ENCODE measurements at regions not wholly inside any gene's neighbourhood (a gene's known extent, or its start where the extent isn't known, plus 50 kb on each side); places are given as distances from the start of the nearest gene placed in this dataset.
"Not testable (repeated sequence)": the region's sequence is repeated elsewhere in the genome, so short reads cannot be mapped to it uniquely, and the experiment has no call there.

DNA sequence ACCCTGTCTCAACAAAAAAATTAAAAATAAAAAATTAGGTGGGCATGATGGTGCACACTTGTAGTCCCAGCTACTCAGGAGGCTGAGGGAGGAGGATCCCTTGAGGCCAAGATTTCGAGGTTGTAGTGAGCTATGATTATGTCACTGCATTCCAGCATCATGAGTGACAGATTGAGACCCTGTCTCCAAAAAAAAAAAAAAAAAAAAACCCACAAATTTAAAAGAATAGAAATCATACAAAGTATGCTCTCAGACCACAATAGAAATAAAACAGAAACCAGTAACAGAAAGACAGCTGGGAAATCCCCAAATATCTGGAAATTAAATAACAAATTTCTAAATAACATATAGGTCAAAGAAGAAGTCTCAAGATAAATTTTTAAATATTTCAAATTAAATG lies 81.0 kb upstream of the HUWE1 start:
- FAIRE-seq: no peak
- H3K4me3 ChIP-seq: no peak overlapping the region
- POLR2A ChIA-PET: no interaction called here
- H3K4me1 ChIP-seq: no peaks in the 10 kb centered on the region
- no peak overlapping the region for H3K27ac ChIP-seq
- no peaks in the 10 kb centered on the region for H3K9me3 ChIP-seq
- WGBS (ENCODE audit: missing lambda C conversion rate): 0% methylated on average over 1 of the region's 1 CpG
- CTCF ChIA-PET: no interaction called here
- H3K4me2 ChIP-seq: no peak overlapping the region
- TF ChIP-seq HEYL (CRISPR knock-in tag; IDR thresholded peaks at IDR 0.05) (no peak), CEBPB (IDR thresholded peaks at IDR 0.05) (no peak), RCOR1 (IDR thresholded peaks at IDR 0.05; ENCODE audit: low read depth, low read length) (no peak), MYC (IDR thresholded peaks at IDR 0.05; ENCODE audit: borderline replicate concordance, low read length) (no peak), HOXA7 (CRISPR knock-in tag; IDR thresholded peaks at IDR 0.05) (no peak), TP53 (CRISPR knock-in tag; IDR thresholded peaks at IDR 0.05) (no peak), RARB (CRISPR knock-in tag; IDR thresholded peaks at IDR 0.05) (no peak), JUNB (IDR thresholded peaks at IDR 0.05) (no peak), PHF8 (IDR thresholded peaks at IDR 0.05; ENCODE audit: borderline replicate concordance, low read depth) (no peak), FOXS1 (CRISPR knock-in tag; IDR thresholded peaks at IDR 0.05) (no peak), EHF (CRISPR knock-in tag; IDR thresholded peaks at IDR 0.05) (no peak), RAD21 (conservative IDR thresholded peaks at IDR 0.05 in 1 of 2, IDR thresholded peaks at IDR 0.05 in 1 of 2) (no peak)
- TF ChIP-seq, protein P1, sequence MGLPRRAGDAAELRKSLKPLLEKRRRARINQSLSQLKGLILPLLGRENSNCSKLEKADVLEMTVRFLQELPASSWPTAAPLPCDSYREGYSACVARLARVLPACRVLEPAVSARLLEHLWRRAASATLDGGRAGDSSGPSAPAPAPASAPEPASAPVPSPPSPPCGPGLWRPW (IDR thresholded peaks at IDR 0.05): no peak
- TF ChIP-seq, protein P2, sequence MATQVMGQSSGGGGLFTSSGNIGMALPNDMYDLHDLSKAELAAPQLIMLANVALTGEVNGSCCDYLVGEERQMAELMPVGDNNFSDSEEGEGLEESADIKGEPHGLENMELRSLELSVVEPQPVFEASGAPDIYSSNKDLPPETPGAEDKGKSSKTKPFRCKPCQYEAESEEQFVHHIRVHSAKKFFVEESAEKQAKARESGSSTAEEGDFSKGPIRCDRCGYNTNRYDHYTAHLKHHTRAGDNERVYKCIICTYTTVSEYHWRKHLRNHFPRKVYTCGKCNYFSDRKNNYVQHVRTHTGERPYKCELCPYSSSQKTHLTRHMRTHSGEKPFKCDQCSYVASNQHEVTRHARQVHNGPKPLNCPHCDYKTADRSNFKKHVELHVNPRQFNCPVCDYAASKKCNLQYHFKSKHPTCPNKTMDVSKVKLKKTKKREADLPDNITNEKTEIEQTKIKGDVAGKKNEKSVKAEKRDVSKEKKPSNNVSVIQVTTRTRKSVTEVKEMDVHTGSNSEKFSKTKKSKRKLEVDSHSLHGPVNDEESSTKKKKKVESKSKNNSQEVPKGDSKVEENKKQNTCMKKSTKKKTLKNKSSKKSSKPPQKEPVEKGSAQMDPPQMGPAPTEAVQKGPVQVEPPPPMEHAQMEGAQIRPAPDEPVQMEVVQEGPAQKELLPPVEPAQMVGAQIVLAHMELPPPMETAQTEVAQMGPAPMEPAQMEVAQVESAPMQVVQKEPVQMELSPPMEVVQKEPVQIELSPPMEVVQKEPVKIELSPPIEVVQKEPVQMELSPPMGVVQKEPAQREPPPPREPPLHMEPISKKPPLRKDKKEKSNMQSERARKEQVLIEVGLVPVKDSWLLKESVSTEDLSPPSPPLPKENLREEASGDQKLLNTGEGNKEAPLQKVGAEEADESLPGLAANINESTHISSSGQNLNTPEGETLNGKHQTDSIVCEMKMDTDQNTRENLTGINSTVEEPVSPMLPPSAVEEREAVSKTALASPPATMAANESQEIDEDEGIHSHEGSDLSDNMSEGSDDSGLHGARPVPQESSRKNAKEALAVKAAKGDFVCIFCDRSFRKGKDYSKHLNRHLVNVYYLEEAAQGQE (IDR thresholded peaks at IDR 0.05): no peak
- TF ChIP-seq, protein P3, sequence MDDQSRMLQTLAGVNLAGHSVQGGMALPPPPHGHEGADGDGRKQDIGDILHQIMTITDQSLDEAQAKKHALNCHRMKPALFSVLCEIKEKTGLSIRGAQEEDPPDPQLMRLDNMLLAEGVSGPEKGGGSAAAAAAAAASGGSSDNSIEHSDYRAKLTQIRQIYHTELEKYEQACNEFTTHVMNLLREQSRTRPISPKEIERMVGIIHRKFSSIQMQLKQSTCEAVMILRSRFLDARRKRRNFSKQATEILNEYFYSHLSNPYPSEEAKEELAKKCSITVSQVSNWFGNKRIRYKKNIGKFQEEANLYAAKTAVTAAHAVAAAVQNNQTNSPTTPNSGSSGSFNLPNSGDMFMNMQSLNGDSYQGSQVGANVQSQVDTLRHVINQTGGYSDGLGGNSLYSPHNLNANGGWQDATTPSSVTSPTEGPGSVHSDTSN (IDR thresholded peaks at IDR 0.05): no peak
- TF ChIP-seq, protein P4, sequence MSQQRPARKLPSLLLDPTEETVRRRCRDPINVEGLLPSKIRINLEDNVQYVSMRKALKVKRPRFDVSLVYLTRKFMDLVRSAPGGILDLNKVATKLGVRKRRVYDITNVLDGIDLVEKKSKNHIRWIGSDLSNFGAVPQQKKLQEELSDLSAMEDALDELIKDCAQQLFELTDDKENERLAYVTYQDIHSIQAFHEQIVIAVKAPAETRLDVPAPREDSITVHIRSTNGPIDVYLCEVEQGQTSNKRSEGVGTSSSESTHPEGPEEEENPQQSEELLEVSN (IDR thresholded peaks at IDR 0.05; ENCODE audit: borderline replicate concordance, low read depth): no peak
- TF ChIP-seq, protein P5, sequence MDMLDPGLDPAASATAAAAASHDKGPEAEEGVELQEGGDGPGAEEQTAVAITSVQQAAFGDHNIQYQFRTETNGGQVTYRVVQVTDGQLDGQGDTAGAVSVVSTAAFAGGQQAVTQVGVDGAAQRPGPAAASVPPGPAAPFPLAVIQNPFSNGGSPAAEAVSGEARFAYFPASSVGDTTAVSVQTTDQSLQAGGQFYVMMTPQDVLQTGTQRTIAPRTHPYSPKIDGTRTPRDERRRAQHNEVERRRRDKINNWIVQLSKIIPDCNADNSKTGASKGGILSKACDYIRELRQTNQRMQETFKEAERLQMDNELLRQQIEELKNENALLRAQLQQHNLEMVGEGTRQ (IDR thresholded peaks at IDR 0.05): no peak
- no peak for ATAC-seq
- DNase-seq (ENCODE audit: low read depth in 1 of 2, low spot score in 1 of 2): no peak

DNA sequence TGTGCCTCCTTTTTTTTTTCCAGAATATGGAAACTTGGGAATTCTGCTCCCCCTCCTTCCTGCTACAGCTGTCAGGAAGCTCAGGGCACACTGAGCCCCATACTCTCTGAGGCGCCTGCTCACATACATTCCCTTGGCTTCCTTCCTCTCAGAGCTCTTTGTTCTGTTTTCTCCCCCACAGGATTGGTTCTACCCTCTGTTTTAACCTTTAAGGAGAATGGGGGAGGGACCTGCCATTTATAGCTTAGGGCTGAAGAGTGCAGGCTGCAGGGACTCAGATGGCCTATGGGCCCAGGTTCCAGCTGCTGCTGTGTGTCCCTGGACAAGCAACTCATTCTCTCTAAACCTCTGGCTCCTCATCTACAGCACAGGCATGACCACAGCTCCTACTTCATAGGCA lies 70.7 kb upstream of the HUWE1 start:
- CTCF ChIA-PET; FAIRE-seq; H3K4me1 ChIP-seq; H3K4me2 ChIP-seq; POLR2A ChIA-PET; H3K9me3 ChIP-seq; H3K4me3 ChIP-seq; DNase-seq (ENCODE audit: low read depth in 1 of 2, low spot score in 1 of 2); H3K27ac ChIP-seq; ATAC-seq: not testable (repeated sequence)
- WGBS (ENCODE audit: missing lambda C conversion rate): 38% methylated on average over 1 of the region's 1 CpG

DNA sequence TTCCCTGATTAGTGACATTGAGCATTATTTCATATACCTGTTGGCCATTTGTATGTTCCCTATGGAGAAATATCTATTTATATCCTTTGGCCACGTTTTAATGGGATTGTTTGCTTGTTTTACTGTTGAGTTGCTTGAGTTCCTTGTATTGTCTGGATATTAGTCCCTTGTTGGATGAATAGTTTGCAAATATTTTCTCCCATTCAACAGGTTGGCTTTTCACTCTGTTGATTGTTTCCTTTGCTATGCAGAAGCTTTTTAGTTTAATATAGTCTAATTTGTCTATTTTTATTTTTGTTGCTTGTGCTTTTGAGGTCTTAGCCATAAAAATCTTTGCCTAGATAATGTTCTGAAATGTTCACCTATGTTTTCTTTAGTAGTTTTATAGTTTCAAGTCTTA lies 60.2 kb upstream of the HUWE1 start:
- no peak for FAIRE-seq

More for the DNA sequence above, 60.2 kb upstream of the HUWE1 start:
- TF ChIP-seq, protein P6, sequence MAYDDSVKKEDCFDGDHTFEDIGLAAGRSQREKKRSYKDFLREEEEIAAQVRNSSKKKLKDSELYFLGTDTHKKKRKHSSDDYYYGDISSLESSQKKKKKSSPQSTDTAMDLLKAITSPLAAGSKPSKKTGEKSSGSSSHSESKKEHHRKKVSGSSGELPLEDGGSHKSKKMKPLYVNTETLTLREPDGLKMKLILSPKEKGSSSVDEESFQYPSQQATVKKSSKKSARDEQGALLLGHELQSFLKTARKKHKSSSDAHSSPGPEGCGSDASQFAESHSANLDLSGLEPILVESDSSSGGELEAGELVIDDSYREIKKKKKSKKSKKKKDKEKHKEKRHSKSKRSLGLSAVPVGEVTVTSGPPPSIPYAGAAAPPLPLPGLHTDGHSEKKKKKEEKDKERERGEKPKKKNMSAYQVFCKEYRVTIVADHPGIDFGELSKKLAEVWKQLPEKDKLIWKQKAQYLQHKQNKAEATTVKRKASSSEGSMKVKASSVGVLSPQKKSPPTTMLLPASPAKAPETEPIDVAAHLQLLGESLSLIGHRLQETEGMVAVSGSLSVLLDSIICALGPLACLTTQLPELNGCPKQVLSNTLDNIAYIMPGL (CRISPR knock-in tag; IDR thresholded peaks at IDR 0.05; ENCODE audit: borderline replicate concordance): no peak
- TF ChIP-seq JUN (IDR thresholded peaks at IDR 0.05) (no peak), FOXS1 (CRISPR knock-in tag; IDR thresholded peaks at IDR 0.05) (no peak), SMC3 (IDR thresholded peaks at IDR 0.05) (no peak), ZFP36 (IDR thresholded peaks at IDR 0.05; ENCODE audit: borderline replicate concordance, partially characterized antibody) (no peak)
- no peak overlapping the region for H3K4me2 ChIP-seq
- ChIA-PET POLR2A (no interaction called here), CTCF (no interaction called here)
- DNase-seq (ENCODE audit: low read depth in 1 of 2, low spot score in 1 of 2) (no peak), ATAC-seq (no peak)
- H3K9me3 ChIP-seq: no peaks in the 10 kb centered on the region
- WGBS (ENCODE audit: missing lambda C conversion rate): 0% methylated on average over 1 of the region's 1 CpG
- H3K4me3 ChIP-seq: no peak overlapping the region
- no peak overlapping the region for H3K27ac ChIP-seq
- H3K4me1 ChIP-seq: no peaks in the 10 kb centered on the region
